Mesenchymal stem cell (in vitro differentiated cells and primary cell): ENCODE measurements at regions not wholly inside any gene's neighbourhood (a gene's known extent, or its start where the extent isn't known, plus 50 kb on each side); places are given as distances from the start of the nearest gene placed in this dataset.

Experiments
- DNase-seq: peaks from one replicate; pipeline ENCODE4 v3.0.0-alpha.2; 2013
- H2AFZ ChIP-seq: one replicate; pipeline ENCODE4 v1.6.1; 2013; ENCODE audit warnings: low read depth, mild to moderate bottlenecking, control low read depth, inconsistent platforms, low read length, moderate library complexity
- H2AK5ac ChIP-seq: 2 replicates; pipeline ENCODE4 v1.6.1; 2013; ENCODE audit warnings: low read length, moderate library complexity, mild to moderate bottlenecking, inconsistent platforms; ENCODE audit not compliant: severe bottlenecking
- H2BK120ac ChIP-seq: one replicate; pipeline ENCODE4 v1.6.1; 2013; ENCODE audit warnings: low read depth, mild to moderate bottlenecking, inconsistent platforms, low read length, moderate library complexity
- H2BK12ac ChIP-seq, 2 experiments: one replicate each; pipeline ENCODE4 v1.6.1; 2013; ENCODE audit warnings: inconsistent platforms in 2 of 2, low read length in 2 of 2, mild to moderate bottlenecking in 2 of 2, moderate library complexity in 2 of 2, control low read depth in 1 of 2
- H2BK15ac ChIP-seq: one replicate; pipeline ENCODE4 v1.6.1; 2013; ENCODE audit warnings: mild to moderate bottlenecking, low read depth, inconsistent platforms; ENCODE audit not compliant: poor library complexity, severe bottlenecking
- H2BK5ac ChIP-seq: 2 replicates; pipeline ENCODE4 v1.6.1; 2013; ENCODE audit warnings: low read depth, mild to moderate bottlenecking, low read length, control low read depth, inconsistent platforms; ENCODE audit not compliant: poor library complexity, severe bottlenecking
- H3K14ac ChIP-seq, 2 experiments: one replicate each; pipeline ENCODE4 v1.6.1; 2013; ENCODE audit warnings: inconsistent platforms in 2 of 2, low read length in 2 of 2, control low read depth in 1 of 2, mild to moderate bottlenecking in 1 of 2, moderate library complexity in 1 of 2
- H3K18ac ChIP-seq, 2 experiments: one replicate each; pipeline ENCODE4 v1.6.1; 2013; ENCODE audit warnings: inconsistent platforms in 2 of 2, low read length in 2 of 2, control low read depth in 1 of 2, low read depth in 1 of 2, mild to moderate bottlenecking in 1 of 2
- H3K23ac ChIP-seq, 2 experiments: one replicate each; pipeline ENCODE4 v1.6.1; 2013; ENCODE audit warnings: inconsistent platforms in 2 of 2, low read length in 2 of 2, mild to moderate bottlenecking in 2 of 2, moderate library complexity in 2 of 2, control low read depth in 1 of 2
- H3K27ac ChIP-seq: 2 replicates; pipeline ENCODE4 v1.5.1; 2013; ENCODE audit warnings: mild to moderate bottlenecking, moderate library complexity, low read length, control low read depth, inconsistent platforms; ENCODE audit not compliant: poor library complexity, severe bottlenecking
- H3K27me3 ChIP-seq, 2 experiments: 2 replicates each; pipeline versions ENCODE4 v1.6.1 to v1.7.0; 2013; ENCODE audit warnings: low read length in 2 of 2, mild to moderate bottlenecking in 2 of 2, moderate library complexity in 2 of 2, control low read depth in 1 of 2, inconsistent platforms in 1 of 2; ENCODE audit not compliant: control insufficient read depth in 1 of 2, insufficient read depth in 1 of 2
- H3K36me3 ChIP-seq, 2 experiments: 2 replicates each; pipeline versions ENCODE4 v1.6.1 to v1.7.0; 2013; ENCODE audit warnings: low read length in 2 of 2, control low read depth in 1 of 2, inconsistent platforms in 1 of 2, low read depth in 1 of 2, mild to moderate bottlenecking in 1 of 2; ENCODE audit not compliant: insufficient read depth in 2 of 2, control insufficient read depth in 1 of 2
- H3K4ac ChIP-seq, 2 experiments: one replicate each; pipeline ENCODE4 v1.6.1; 2013; ENCODE audit warnings: inconsistent platforms in 2 of 2, low read length in 2 of 2, mild to moderate bottlenecking in 2 of 2, moderate library complexity in 2 of 2, control low read depth in 1 of 2, low read depth in 1 of 2
- H3K4me1 ChIP-seq: 2 replicates; pipeline ENCODE4 v1.6.1; 2013; ENCODE audit warnings: low read depth, low read length, control low read depth; ENCODE audit not compliant: control insufficient read depth, insufficient read depth
- H3K4me2 ChIP-seq: 2 replicates; pipeline ENCODE4 v1.6.1; 2013; ENCODE audit warnings: low read length, mild to moderate bottlenecking, inconsistent platforms; ENCODE audit not compliant: poor library complexity, severe bottlenecking
- H3K4me3 ChIP-seq, 2 experiments: 2 replicates each; pipeline versions ENCODE4 v1.5.1 to v1.7.0; 2013; ENCODE audit warnings: low read length in 2 of 2, mild to moderate bottlenecking in 2 of 2, control low read depth in 1 of 2, low read depth in 1 of 2; ENCODE audit not compliant: insufficient read depth in 1 of 2
- H3K79me1 ChIP-seq: replicated peaks from 2 replicates; pipeline ENCODE4 v1.6.1; 2013; ENCODE audit warnings: mild to moderate bottlenecking, control low read depth, low read length, inconsistent platforms; ENCODE audit not compliant: poor library complexity, severe bottlenecking
- H3K9ac ChIP-seq: 2 replicates; pipeline ENCODE4 v1.7.0; 2013; ENCODE audit warnings: mild to moderate bottlenecking, low read length, moderate library complexity
- H3K9me3 ChIP-seq: 2 replicates; pipeline ENCODE4 v1.7.0; 2013; ENCODE audit warnings: mild to moderate bottlenecking, low read length; ENCODE audit not compliant: control insufficient read depth
- H4K8ac ChIP-seq: one replicate; pipeline ENCODE4 v1.6.1; 2013; ENCODE audit warnings: inconsistent platforms, mild to moderate bottlenecking, low read length, moderate library complexity
- H4K91ac ChIP-seq: one replicate; pipeline ENCODE4 v1.6.1; 2013; ENCODE audit warnings: mild to moderate bottlenecking, low read length, inconsistent platforms
- WGBS: methylation state at CpG from one replicate; pipeline ENCODE4 v1.1.7; 2013; ENCODE audit warnings: mixed read lengths; 5-methylcytosine and 5-hydroxymethylcytosine counted together

- Histone ChIP-seq H2BK15ac (no peak overlapping the region), H3K4ac (no peak overlapping the region), H3K14ac (no peak overlapping the region), H3K27me3 (peaks cover 0 to 3% of the 10 kb centered on the region in 2 experiments), H3K4me1 (no peaks in the 10 kb centered on the region), H3K9ac (no peak overlapping the region), H2BK5ac (no peak overlapping the region), H3K18ac (no peak overlapping the region), H3K4me2 (no peak overlapping the region), H3K9me3 (peaks cover 18% of the 10 kb centered on the region), H3K4me3 (no peak overlapping the region), H2AFZ (no peak overlapping the region), H2AK5ac (no peak overlapping the region), H3K27ac (no peak overlapping the region), H4K8ac (no peak overlapping the region), H3K79me1 (no peaks in the 10 kb centered on the region), H4K91ac (no peak overlapping the region), H2BK12ac (no peak overlapping the region), H3K23ac (no peak overlapping the region), H2BK120ac (no peak overlapping the region), H3K36me3 (no peaks in the 10 kb centered on the region)
- no CpG with 5 or more reads among the region's 2 CpGs for WGBS
- no peak for DNase-seq
These were observed 80.5 kb upstream of the DYRK2 start for GRCh38 chr12:67568055-67568454.

GRCh38 chr12:67572492-67572891 lies 76.1 kb upstream of the DYRK2 start:
- Histone ChIP-seq H3K9ac (no peak overlapping the region), H2AK5ac (no peak overlapping the region), H2BK12ac (no peak overlapping the region), H3K14ac (no peak overlapping the region), H3K18ac (no peak overlapping the region), H3K27me3 (peaks cover 0 to 3% of the 10 kb centered on the region in 2 experiments), H3K9me3 (no peaks in the 10 kb centered on the region), H4K8ac (no peak overlapping the region), H3K79me1 (no peaks in the 10 kb centered on the region), H3K4ac (no peak overlapping the region), H3K4me2 (no peak overlapping the region), H3K4me1 (no peaks in the 10 kb centered on the region), H2AFZ (no peak overlapping the region), H3K4me3 (no peak overlapping the region), H2BK120ac (no peak overlapping the region), H3K27ac (no peak overlapping the region), H2BK5ac (no peak overlapping the region), H3K36me3 (no peaks in the 10 kb centered on the region), H3K23ac (no peak overlapping the region), H2BK15ac (no peak overlapping the region), H4K91ac (no peak overlapping the region)
- DNase-seq = no peak

- no peaks in the 10 kb centered on the region for H3K4me1 ChIP-seq
- no peak overlapping the region for H3K27ac ChIP-seq
- no peaks in the 10 kb centered on the region for H3K36me3 ChIP-seq
- H3K14ac ChIP-seq = no peak overlapping the region
- no peak overlapping the region for H3K4ac ChIP-seq
- no peaks in the 10 kb centered on the region for H3K79me1 ChIP-seq
- no peak overlapping the region for H3K23ac ChIP-seq
- no peak overlapping the region for H4K8ac ChIP-seq
- H2BK12ac ChIP-seq = no peak overlapping the region
- peaks cover 0 to 3% of the 10 kb centered on the region in 2 experiments for H3K27me3 ChIP-seq
- no peak overlapping the region for H2BK120ac ChIP-seq
- 100% methylated on average over 4 of the region's 4 CpGs for WGBS
- peaks cover 3% of the 10 kb centered on the region for H3K9me3 ChIP-seq
- H3K4me2 ChIP-seq = no peak overlapping the region
- no peak overlapping the region for H2AFZ ChIP-seq
- no peak overlapping the region for H2AK5ac ChIP-seq
- no peak for DNase-seq
- H3K9ac ChIP-seq = no peak overlapping the region
- no peak overlapping the region for H2BK15ac ChIP-seq
- no peak overlapping the region for H3K18ac ChIP-seq
- no peak overlapping the region for H4K91ac ChIP-seq
- no peak overlapping the region for H2BK5ac ChIP-seq
- H3K4me3 ChIP-seq = no peak overlapping the region
These were observed 75.0 kb upstream of the DYRK2 start for GRCh38 chr12:67573566-67573965.

- H3K27me3 ChIP-seq = no peaks in the 10 kb centered on the region
- H2BK15ac ChIP-seq = no peak overlapping the region
- peaks cover 2% of the 10 kb centered on the region for H3K4me1 ChIP-seq
- H3K79me1 ChIP-seq = no peaks in the 10 kb centered on the region
- H3K14ac ChIP-seq = no peak overlapping the region
- H4K8ac ChIP-seq = no peak overlapping the region
- H3K9ac ChIP-seq = no peak overlapping the region
- no peak overlapping the region for H3K4me3 ChIP-seq
- 100% methylated on average over 2 of the region's 3 CpGs for WGBS
- H3K36me3 ChIP-seq = no peaks in the 10 kb centered on the region
- H3K18ac ChIP-seq = no peak overlapping the region
- no peak overlapping the region for H3K4me2 ChIP-seq
- no peak overlapping the region for H3K23ac ChIP-seq
- no peak overlapping the region for H2AK5ac ChIP-seq
- no peak overlapping the region for H4K91ac ChIP-seq
- no peak overlapping the region for H2AFZ ChIP-seq
- H3K4ac ChIP-seq = peak overlapping the region in 1 of 2 experiments; percentile 41
- H3K27ac ChIP-seq = peak overlapping the region; percentile 24
- no peak for DNase-seq
- no peak overlapping the region for H2BK120ac ChIP-seq
- no peak overlapping the region for H2BK12ac ChIP-seq
- H3K9me3 ChIP-seq = peaks cover 3% of the 10 kb centered on the region
- H2BK5ac ChIP-seq = no peak overlapping the region
These were observed 69.4 kb upstream of the DYRK2 start for GRCh38 chr12:67578976-67579661.
